BLaER1 treated with 17β-estradiol and CSF1 and Interleukin-3, amounts not matched to agents 10 nM and 100 nM (cell line): ENCODE measurements at regions not wholly inside any gene's neighbourhood (a gene's known extent, or its start where the extent isn't known, plus 50 kb on each side); places are given as distances from the start of the nearest gene placed in this dataset.

Experiments used
- H3K27ac ChIP-seq, 11 experiments: shearing (Covaris generic); formaldehyde crosslinking; 2 replicates each; pipeline ENCODE4 v1.8.1; 2022
- H3K27me3 ChIP-seq, 11 experiments: shearing (Covaris generic); formaldehyde crosslinking; 2 replicates each; pipeline ENCODE4 v1.8.1; 2022
- H3K36me3 ChIP-seq, 11 experiments: shearing (Covaris generic); formaldehyde crosslinking; 2 replicates each; pipeline ENCODE4 v1.8.1; 2022
- H3K4me1 ChIP-seq, 10 experiments: shearing (Covaris generic); formaldehyde crosslinking; 2 replicates each; pipeline ENCODE4 v1.8.1; 2022
- H3K4me2 ChIP-seq, 11 experiments: shearing (Covaris generic); formaldehyde crosslinking; 2 replicates each; pipeline ENCODE4 v1.8.1; 2022
- H3K4me3 ChIP-seq, 10 experiments: shearing (Covaris generic); formaldehyde crosslinking; 2 replicates each; pipeline ENCODE4 v1.8.1; 2022
- H3K9ac ChIP-seq, 11 experiments: shearing (Covaris generic); formaldehyde crosslinking; 2 replicates each; pipeline ENCODE4 v1.8.1; 2022
- H3K9me3 ChIP-seq, 11 experiments: shearing (Covaris generic); formaldehyde crosslinking; replicated peaks in 1 of 11; 2 replicates each; pipeline ENCODE4 v1.8.1; 2022
- H4K20me1 ChIP-seq, 11 experiments: shearing (Covaris generic); formaldehyde crosslinking; 2 replicates each; pipeline ENCODE4 v1.8.1; 2022
- Cebpa-rat ChIP-seq, 11 experiments: shearing (Covaris generic); IDR thresholded peaks; 2 replicates each; pipeline ENCODE4 v1.8.1; 2022

DNA sequence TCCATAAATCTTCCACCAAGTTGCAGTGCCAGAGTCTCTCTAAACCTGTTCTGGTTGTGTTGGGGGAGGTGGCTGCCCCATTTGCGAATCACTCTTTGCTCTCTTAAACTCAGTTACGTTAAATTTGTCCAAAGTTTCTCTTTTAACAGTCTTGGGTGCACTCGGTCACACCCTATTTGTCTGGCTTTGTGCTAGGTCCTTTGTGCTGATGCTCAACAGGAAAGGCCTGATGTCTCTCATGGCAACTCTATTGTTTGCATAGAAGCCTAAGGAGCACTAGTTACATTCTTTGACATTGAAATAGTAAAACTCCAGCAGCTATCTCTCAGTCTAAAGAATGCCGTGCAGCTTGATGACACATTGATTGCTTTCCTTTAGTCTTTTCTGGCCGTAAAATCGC lies 105.1 kb downstream of the TRMT11 start:
- Histone ChIP-seq H3K9me3 (no peaks in the 10 kb centered on the region), H3K27me3 (no peaks in the 10 kb centered on the region), H3K4me3 (no peak overlapping the region), H4K20me1 (no peaks in the 10 kb centered on the region), H3K4me1 (peaks cover 0 to 4% (median 0%) of the 10 kb centered on the region in 10 experiments; a peak in 5 of 20 replicates), H3K9ac (no peak overlapping the region), H3K27ac (no peak overlapping the region), H3K4me2 (no peak overlapping the region), H3K36me3 (no peaks in the 10 kb centered on the region)
- TF ChIP-seq Cebpa-rat (IDR thresholded peaks at IDR 0.05) = no peak

DNA sequence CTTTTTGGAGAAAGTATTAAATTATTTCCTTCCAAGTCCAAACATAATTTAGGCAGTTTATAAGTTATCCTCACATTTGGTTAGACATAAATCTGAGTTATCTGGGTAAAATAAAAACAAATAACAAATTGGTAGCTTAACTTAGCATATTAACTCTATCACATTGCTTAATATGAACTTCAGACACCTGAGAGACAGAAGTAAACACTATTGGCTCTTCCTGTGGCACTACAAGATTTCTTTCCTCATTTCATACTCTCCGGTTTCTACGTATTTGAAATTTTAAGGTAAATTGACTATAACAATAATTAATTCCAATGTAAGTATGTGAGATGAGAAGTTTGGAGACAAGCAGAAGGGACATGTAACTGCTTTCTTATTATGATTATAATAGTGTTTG lies 106.8 kb downstream of the TRMT11 start:
- no peaks in the 10 kb centered on the region for H3K36me3 ChIP-seq
- H3K9me3 ChIP-seq = no peaks in the 10 kb centered on the region
- TF ChIP-seq Cebpa-rat (IDR thresholded peaks at IDR 0.05) = no peak
- no peak overlapping the region for H3K27ac ChIP-seq
- H4K20me1 ChIP-seq = no peaks in the 10 kb centered on the region
- no peak overlapping the region for H3K9ac ChIP-seq
- no peaks in the 10 kb centered on the region for H3K4me1 ChIP-seq
- no peaks in the 10 kb centered on the region for H3K27me3 ChIP-seq
- no peak overlapping the region for H3K4me2 ChIP-seq
- H3K4me3 ChIP-seq = no peak overlapping the region

DNA sequence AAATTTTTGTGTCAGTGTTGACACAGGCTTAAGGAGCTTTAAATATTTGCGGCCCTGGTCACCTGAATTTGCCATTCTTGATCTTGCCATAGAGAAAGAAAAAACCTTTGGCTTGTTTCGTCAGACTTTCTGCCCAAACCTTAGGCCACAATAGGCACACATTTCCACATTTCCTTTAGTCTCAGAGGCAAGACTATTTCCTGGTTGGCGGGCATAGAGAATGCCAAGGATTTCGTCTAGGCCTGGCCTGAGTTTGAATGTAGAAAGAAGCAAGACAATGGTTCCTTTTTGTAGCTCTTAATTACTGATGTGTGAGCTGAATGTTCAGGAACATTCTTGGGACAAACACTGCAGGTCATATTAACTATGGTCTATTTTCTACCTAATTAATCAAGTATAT lies 108.1 kb downstream of the TRMT11 start:
- TF ChIP-seq Cebpa-rat (IDR thresholded peaks at IDR 0.05) = no peak
- no peaks in the 10 kb centered on the region for H3K36me3 ChIP-seq
- no peak overlapping the region for H3K9ac ChIP-seq

DNA sequence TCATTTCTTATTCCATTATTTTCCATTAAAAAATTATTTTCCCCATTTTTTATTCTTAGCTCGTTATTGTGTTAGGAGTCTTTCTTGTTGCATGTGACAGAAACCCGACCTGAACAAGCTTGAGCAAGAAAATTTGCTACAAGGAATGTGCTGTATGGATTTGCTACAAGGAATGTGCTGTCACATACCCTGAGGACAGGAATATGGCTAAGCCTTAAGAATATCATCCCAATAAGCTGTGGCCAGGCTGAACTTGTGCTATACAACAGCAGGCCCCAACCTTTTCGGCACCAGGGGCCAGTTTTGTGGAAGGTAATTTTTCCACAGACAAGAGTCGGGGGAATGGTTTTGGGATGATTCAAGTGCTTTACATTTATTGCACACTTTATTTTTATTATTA lies 114.0 kb downstream of the TRMT11 start:
- H3K27ac ChIP-seq = no peak overlapping the region
- H3K4me2 ChIP-seq = no peak overlapping the region
- H3K9ac ChIP-seq = no peak overlapping the region
- H3K27me3 ChIP-seq = no peaks in the 10 kb centered on the region
- H3K9me3 ChIP-seq = no peaks in the 10 kb centered on the region
- H3K4me3 ChIP-seq = no peak overlapping the region
- H4K20me1 ChIP-seq = no peaks in the 10 kb centered on the region
- TF ChIP-seq Cebpa-rat (IDR thresholded peaks at IDR 0.05) = no peak
- H3K36me3 ChIP-seq = no peaks in the 10 kb centered on the region
- H3K4me1 ChIP-seq = no peaks in the 10 kb centered on the region

More for the DNA sequence above, 108.1 kb downstream of the TRMT11 start:
- Histone ChIP-seq H4K20me1 (no peaks in the 10 kb centered on the region), H3K27me3 (no peaks in the 10 kb centered on the region), H3K4me1 (no peaks in the 10 kb centered on the region), H3K27ac (no peak overlapping the region), H3K9me3 (no peaks in the 10 kb centered on the region), H3K4me3 (no peak overlapping the region), H3K4me2 (no peak overlapping the region)

DNA sequence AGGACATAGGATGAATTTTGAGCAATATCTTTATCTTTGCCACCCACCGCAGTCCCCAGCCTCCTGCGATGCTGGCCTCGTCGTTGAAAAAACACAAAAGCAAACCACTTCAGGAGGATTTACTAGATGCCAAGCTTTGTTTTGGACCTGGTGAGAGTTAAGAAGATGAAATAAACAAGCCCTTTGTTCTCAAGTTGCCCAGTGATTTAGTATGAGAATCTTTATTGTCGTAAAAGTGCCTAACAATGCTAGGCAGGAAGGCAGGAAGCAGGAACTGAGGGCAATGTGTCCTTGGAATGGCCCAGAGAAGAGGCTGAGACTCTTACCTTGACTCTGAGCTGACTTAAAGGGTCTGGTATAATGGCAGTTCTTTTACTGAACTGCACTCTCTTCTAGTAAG lies 116.0 kb downstream of the TRMT11 start:
- no peaks in the 10 kb centered on the region for H3K36me3 ChIP-seq
- no peaks in the 10 kb centered on the region for H3K27me3 ChIP-seq
- no peak overlapping the region for H3K4me3 ChIP-seq
- peaks cover 0 to 2% (median 0%) of the 10 kb centered on the region in 10 experiments; a peak in 6 of 20 replicates for H3K4me1 ChIP-seq
- H3K9ac ChIP-seq = no peak overlapping the region
- TF ChIP-seq Cebpa-rat (IDR thresholded peaks at IDR 0.05) = no peak
- H3K27ac ChIP-seq = no peak overlapping the region
- no peak overlapping the region for H3K4me2 ChIP-seq
- H4K20me1 ChIP-seq = no peaks in the 10 kb centered on the region
- no peaks in the 10 kb centered on the region for H3K9me3 ChIP-seq

DNA sequence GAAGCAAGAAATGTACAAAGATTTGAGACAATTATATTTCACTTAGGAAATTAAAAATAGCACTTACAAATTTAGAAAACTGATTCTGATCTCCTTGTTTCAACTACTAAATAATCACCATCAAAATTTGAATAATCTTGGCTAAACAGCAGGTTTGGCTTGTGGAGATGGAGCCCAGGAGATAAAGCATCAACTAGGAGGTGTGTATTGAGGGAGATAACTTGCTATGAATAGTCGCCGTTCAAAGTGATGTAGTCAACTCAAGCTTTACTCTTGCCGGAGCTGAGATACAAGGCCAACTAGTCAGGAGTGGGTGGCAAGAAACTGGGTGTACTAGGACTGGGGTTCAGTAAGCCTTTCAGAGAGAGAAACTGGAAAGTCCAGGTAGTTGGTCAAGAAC lies 117.7 kb downstream of the TRMT11 start:
- no peak for TF ChIP-seq Cebpa-rat (IDR thresholded peaks at IDR 0.05)
- no peak overlapping the region for H3K4me3 ChIP-seq
- peaks cover 0 to 12% (median 3%) of the 10 kb centered on the region in 10 experiments; a peak in 7 of 20 replicates for H3K4me1 ChIP-seq
- no peaks in the 10 kb centered on the region for H3K27me3 ChIP-seq
- no peaks in the 10 kb centered on the region for H3K36me3 ChIP-seq
- no peaks in the 10 kb centered on the region for H4K20me1 ChIP-seq
- H3K27ac ChIP-seq = no peak overlapping the region
- no peak overlapping the region for H3K4me2 ChIP-seq
- H3K9ac ChIP-seq = no peak overlapping the region
- H3K9me3 ChIP-seq = no peaks in the 10 kb centered on the region

DNA sequence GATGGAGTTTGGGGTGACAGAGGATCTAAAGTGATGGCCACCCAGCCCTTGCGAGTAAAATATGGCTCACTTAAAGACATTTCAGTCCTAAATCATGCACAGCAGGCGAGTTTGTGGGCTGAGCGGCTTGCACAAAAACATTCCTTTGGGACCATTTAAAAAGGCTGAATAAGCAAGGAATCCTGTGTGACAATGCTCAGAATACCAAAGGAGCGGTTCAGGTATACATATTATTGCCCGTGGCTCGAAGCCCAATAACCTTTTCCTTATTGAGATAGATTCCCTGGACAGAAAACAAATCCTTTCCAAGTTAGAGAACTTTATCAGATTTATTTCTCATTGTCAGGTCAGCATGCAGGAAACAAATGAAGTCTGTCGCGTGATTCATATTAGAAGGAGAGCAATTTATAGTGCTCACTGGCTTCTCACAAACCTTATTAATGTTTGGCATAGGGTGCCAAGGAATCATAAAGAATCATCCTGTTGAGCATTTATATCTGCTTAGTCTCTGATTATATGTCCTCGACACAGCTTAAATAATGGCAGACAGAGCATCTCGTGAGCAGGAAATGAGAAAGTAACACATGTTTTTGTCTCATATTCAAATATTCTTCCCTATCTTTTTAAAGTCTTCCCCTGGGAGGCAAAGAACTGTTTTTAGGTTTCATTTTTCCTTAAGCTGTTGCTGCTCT lies 121.3 kb downstream of the TRMT11 start:
- H3K9me3 ChIP-seq = no peaks in the 10 kb centered on the region
- H3K27me3 ChIP-seq = no peaks in the 10 kb centered on the region
- no peak overlapping the region for H3K4me3 ChIP-seq
- no peak for TF ChIP-seq Cebpa-rat (IDR thresholded peaks at IDR 0.05)
- no peaks in the 10 kb centered on the region for H4K20me1 ChIP-seq
- no peaks in the 10 kb centered on the region for H3K36me3 ChIP-seq
- no peak overlapping the region for H3K27ac ChIP-seq
- peaks cover 0 to 12% (median 3%) of the 10 kb centered on the region in 10 experiments; a peak in 7 of 20 replicates for H3K4me1 ChIP-seq
- no peak overlapping the region for H3K9ac ChIP-seq
- H3K4me2 ChIP-seq = peak overlapping the region in 6 of 11 experiments; percentile 5 to 34 (median 22); a peak in 7 of 22 replicates

DNA sequence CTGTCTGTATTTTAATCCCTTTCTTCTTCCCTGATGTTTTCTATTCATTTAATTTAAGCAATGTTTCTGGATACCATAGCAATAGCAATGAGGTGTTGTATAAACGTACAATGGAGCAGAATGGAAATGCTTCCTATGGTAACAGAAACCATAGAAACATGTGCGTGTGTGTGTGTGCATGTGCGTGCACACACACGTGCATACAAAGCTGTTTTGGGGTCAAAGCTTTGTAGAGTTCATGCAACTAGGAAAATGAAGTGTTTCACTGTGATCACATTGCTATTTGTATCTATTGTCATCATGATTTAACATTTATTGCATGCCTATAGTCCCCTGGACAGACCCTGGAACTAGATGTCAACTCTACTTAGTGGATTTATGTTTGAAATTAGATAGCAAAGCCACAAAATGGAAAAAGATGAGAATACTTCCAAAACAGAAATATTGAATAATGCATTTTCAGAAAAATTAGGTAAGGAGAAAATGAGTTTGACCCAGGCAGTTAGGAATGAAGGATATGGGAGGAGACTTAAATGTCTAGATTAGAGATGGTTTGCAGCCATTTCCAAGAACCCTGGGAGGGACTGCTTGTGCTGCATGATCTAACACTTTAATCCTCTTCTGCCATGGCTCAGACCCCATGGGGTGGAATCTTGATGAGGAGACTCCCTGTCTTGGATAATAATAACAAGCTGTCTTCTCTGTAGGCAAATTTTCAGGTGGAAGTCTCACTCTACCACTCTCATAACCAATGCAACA lies 124.4 kb downstream of the TRMT11 start:
- H4K20me1 ChIP-seq = no peaks in the 10 kb centered on the region
- no peak overlapping the region for H3K4me2 ChIP-seq
- no peaks in the 10 kb centered on the region for H3K36me3 ChIP-seq
- no peaks in the 10 kb centered on the region for H3K27me3 ChIP-seq
- H3K9me3 ChIP-seq = no peaks in the 10 kb centered on the region
- no peak overlapping the region for H3K9ac ChIP-seq
- TF ChIP-seq Cebpa-rat (IDR thresholded peaks at IDR 0.05) = no peak
- no peak overlapping the region for H3K4me3 ChIP-seq
- peaks cover 0 to 12% (median 3%) of the 10 kb centered on the region in 10 experiments; a peak in 7 of 20 replicates for H3K4me1 ChIP-seq
- no peak overlapping the region for H3K27ac ChIP-seq

DNA sequence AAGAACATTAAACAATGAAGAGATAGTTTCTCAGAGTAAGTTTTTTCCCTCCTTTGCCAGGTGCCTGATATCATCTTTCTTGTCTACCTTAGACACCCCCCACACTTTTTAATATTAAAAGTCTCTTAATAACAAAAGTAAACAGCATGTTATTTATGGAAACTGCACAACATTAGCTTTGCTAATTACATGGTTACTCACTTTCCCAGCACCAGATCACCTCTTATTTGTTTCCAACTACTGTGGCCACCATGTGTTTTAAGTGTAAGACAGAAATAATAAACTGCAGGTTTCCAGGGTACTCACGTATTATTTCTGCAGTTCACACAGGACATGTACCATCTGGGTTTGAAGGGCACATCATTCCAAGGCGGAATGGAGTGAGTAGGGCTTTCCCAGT lies 125.0 kb downstream of the TRMT11 start:
- Histone ChIP-seq H3K9ac (no peak overlapping the region), H4K20me1 (no peaks in the 10 kb centered on the region), H3K9me3 (no peaks in the 10 kb centered on the region), H3K27me3 (no peaks in the 10 kb centered on the region), H3K4me2 (no peak overlapping the region), H3K4me3 (no peak overlapping the region), H3K27ac (no peak overlapping the region), H3K36me3 (no peaks in the 10 kb centered on the region), H3K4me1 (peaks cover 0 to 12% (median 3%) of the 10 kb centered on the region in 10 experiments; a peak in 7 of 20 replicates)
- no peak for TF ChIP-seq Cebpa-rat (IDR thresholded peaks at IDR 0.05)
